Adrenal gland (tissue), 5 donors: ENCODE measurements at regions not wholly inside any gene's neighbourhood (a gene's known extent, or its start where the extent isn't known, plus 50 kb on each side); places are given as distances from the start of the nearest gene placed in this dataset.

Experiments
- CTCF ChIP-seq, 6 experiments: fragments of 450-650 bp in 4 of 6; fragments of 200-600 bp in 2 of 6; sonication (generic) in 1 of 6; IDR thresholded peaks; 1 replicate in 5 of 6; 2 replicates in 1 of 6; pipeline versions ENCODE4 v1.5.1 to v1.8.0; 2016 to 2021; ENCODE audit warnings: antibody characterized with exemption in 6 of 6, mild to moderate bottlenecking in 2 of 6, moderate library complexity in 1 of 6
- POLR2A ChIP-seq, 2 donors: fragments of 450-650 bp; IDR thresholded peaks; one replicate each; pipeline ENCODE4 v1.6.1; 2017; ENCODE audit warnings: antibody characterized with exemption in 2 of 2, mild to moderate bottlenecking in 2 of 2, moderate library complexity in 1 of 2
- donor health status: DM: no; HTN: no; CAD: no.

GRCh38 chr6:145063091-145063490 is 672.2 kb downstream of the EPM2A start:
- TF ChIP-seq CTCF (IDR thresholded peaks at IDR 0.05): no peak
- TF ChIP-seq POLR2A (IDR thresholded peaks at IDR 0.05): no peak
